OCI-LY3 (cell line): ENCODE measurements at regions not wholly inside any gene's neighbourhood (a gene's known extent, or its start where the extent isn't known, plus 50 kb on each side); places are given as distances from the start of the nearest gene placed in this dataset.

Source experiments
- H2AFZ ChIP-seq: fragments of 200-600, 300-600 bp; shearing (Covaris generic); 2 replicates; pipeline ENCODE4 v1.6.0; 2014; ENCODE audit warnings: antibody characterized with exemption, low read depth, low read length
- H3K27ac ChIP-seq: fragments of 200-600, 300-600 bp; sonication (generic); 2 replicates; pipeline ENCODE4 v1.5.1; 2014; ENCODE audit warnings: mild to moderate bottlenecking, low read length, moderate library complexity, mixed read lengths
- H3K27me3 ChIP-seq: fragments of 200-600, 300-600 bp; sonication (generic); 2 replicates; pipeline ENCODE4 v1.6.1; 2014; ENCODE audit warnings: low read depth, low read length, mixed read lengths
- H3K36me3 ChIP-seq: fragments of 200-600, 300-600 bp; sonication (generic); replicated peaks from 2 replicates; pipeline ENCODE3; 2014; ENCODE audit warnings: low read depth, low read length, mixed read lengths
- H3K4me1 ChIP-seq: fragments of 300-600, 200-600 bp; sonication (generic); 2 replicates; pipeline ENCODE4 v1.6.1; 2014; ENCODE audit warnings: low read length, mixed read lengths
- H3K4me2 ChIP-seq: fragments of 200-600, 300-600 bp; sonication (generic); 2 replicates; pipeline ENCODE4 v1.6.1; 2014; ENCODE audit warnings: low read length, mixed read lengths
- H3K4me3 ChIP-seq: fragments of 300-600, 200-600 bp; sonication (generic); 2 replicates; pipeline ENCODE4 v1.5.1; 2014; ENCODE audit warnings: antibody characterized with exemption, mild to moderate bottlenecking, low read length, moderate library complexity
- H3K79me2 ChIP-seq: fragments of 300-600, 200-600 bp; shearing (Covaris generic); 2 replicates; pipeline ENCODE4 v1.6.1; 2014; ENCODE audit warnings: mild to moderate bottlenecking, low read length, mixed read lengths
- H3K9ac ChIP-seq: fragments of 300-600, 200-600 bp; shearing (Covaris generic); 2 replicates; pipeline ENCODE4 v1.6.0; 2014; ENCODE audit warnings: mild to moderate bottlenecking, low read length, moderate library complexity
- H3K9me3 ChIP-seq: fragments of 200-600, 300-600 bp; shearing (Covaris generic); 2 replicates; pipeline ENCODE4 v1.6.1; 2014; ENCODE audit warnings: low read length, mixed read lengths; ENCODE audit not compliant: insufficient read depth
- H4K20me1 ChIP-seq: fragments of 200-600, 300-600 bp; sonication (generic); 2 replicates; pipeline ENCODE4 v1.6.1; 2016; ENCODE audit warnings: low read length, mixed read lengths; ENCODE audit not compliant: insufficient read depth
- CTCF ChIP-seq: fragments of 200-600, 300-600 bp; sonication (generic); IDR thresholded peaks from 2 replicates; pipeline ENCODE4 v1.5.1; 2014; ENCODE audit warnings: antibody characterized with exemption, low read length, low read depth
- EZH2phosphoT487 ChIP-seq: fragments of 200-600 bp; shearing (Covaris generic); IDR thresholded peaks from 2 replicates; pipeline ENCODE4 v1.6.1; 2018; ENCODE audit warnings: antibody characterized with exemption, mixed run types, low read depth

- Histone ChIP-seq H3K36me3 (no peaks in the 10 kb centered on the region), H3K4me1 (peaks cover 21% of the 10 kb centered on the region), H3K4me3 (no peak overlapping the region), H3K9me3 (peaks cover 5% of the 10 kb centered on the region; the same call in 1 of the 2 replicates), H2AFZ (no peak overlapping the region), H3K79me2 (no peaks in the 10 kb centered on the region), H3K9ac (no peak overlapping the region), H3K27me3 (no peaks in the 10 kb centered on the region), H3K4me2 (peak overlapping the region; percentile 31), H3K27ac (peak overlapping the region; percentile 50), H4K20me1 (no peaks in the 10 kb centered on the region)
- no peak for TF ChIP-seq EZH2phosphoT487
- no peak for TF ChIP-seq CTCF
Measured at GRCh38 chr4:92236877-92237276, 66.9 kb upstream of the GRID2 start.

GRCh38 chr4:92237559-92237958 is 66.2 kb upstream of the GRID2 start:
- TF ChIP-seq EZH2phosphoT487, result no peak
- no peak for TF ChIP-seq CTCF

GRCh38 chr4:92241094-92241493 is 62.7 kb upstream of the GRID2 start:
- no peaks in the 10 kb centered on the region for H4K20me1 ChIP-seq

More at GRCh38 chr4:92237559-92237958, 66.2 kb upstream of the GRID2 start:
- Histone ChIP-seq H3K79me2 (no peaks in the 10 kb centered on the region), H3K27ac (no peak overlapping the region), H3K4me3 (no peak overlapping the region), H3K36me3 (no peaks in the 10 kb centered on the region), H2AFZ (no peak overlapping the region), H3K4me2 (no peak overlapping the region), H3K4me1 (peaks cover 21% of the 10 kb centered on the region), H3K9me3 (peaks cover 5% of the 10 kb centered on the region; the same call in 1 of the 2 replicates), H3K27me3 (no peaks in the 10 kb centered on the region), H3K9ac (no peak overlapping the region), H4K20me1 (no peaks in the 10 kb centered on the region)

GRCh38 chr4:92246384-92246783 is 57.4 kb upstream of the GRID2 start:
- Histone ChIP-seq H3K9me3 (no peaks in the 10 kb centered on the region), H3K4me2 (no peak overlapping the region), H2AFZ (no peak overlapping the region), H3K4me1 (no peaks in the 10 kb centered on the region), H3K4me3 (no peak overlapping the region), H3K36me3 (no peaks in the 10 kb centered on the region), H4K20me1 (no peaks in the 10 kb centered on the region), H3K79me2 (no peaks in the 10 kb centered on the region), H3K9ac (no peak overlapping the region), H3K27ac (no peak overlapping the region), H3K27me3 (no peaks in the 10 kb centered on the region)
- TF ChIP-seq EZH2phosphoT487 (no peak), CTCF (no peak)

More at GRCh38 chr4:92241094-92241493, 62.7 kb upstream of the GRID2 start:
- H3K27me3 ChIP-seq, result no peaks in the 10 kb centered on the region
- H3K9me3 ChIP-seq, result peaks cover 5% of the 10 kb centered on the region; the same call in 1 of the 2 replicates
- H3K27ac ChIP-seq, result no peak overlapping the region
- no peak overlapping the region for H3K4me2 ChIP-seq
- H3K36me3 ChIP-seq, result no peaks in the 10 kb centered on the region
- H3K9ac ChIP-seq, result no peak overlapping the region
- H2AFZ ChIP-seq, result no peak overlapping the region
- peaks cover 15% of the 10 kb centered on the region for H3K4me1 ChIP-seq
- H3K4me3 ChIP-seq, result no peak overlapping the region
- no peak for TF ChIP-seq EZH2phosphoT487
- no peak for TF ChIP-seq CTCF
- H3K79me2 ChIP-seq, result no peaks in the 10 kb centered on the region
